ENCODE measurements at regions not wholly inside any gene's neighbourhood (a gene's known extent, or its start where the extent isn't known, plus 50 kb on each side); places are given as distances from the start of the nearest gene placed in this dataset.

DNA sequence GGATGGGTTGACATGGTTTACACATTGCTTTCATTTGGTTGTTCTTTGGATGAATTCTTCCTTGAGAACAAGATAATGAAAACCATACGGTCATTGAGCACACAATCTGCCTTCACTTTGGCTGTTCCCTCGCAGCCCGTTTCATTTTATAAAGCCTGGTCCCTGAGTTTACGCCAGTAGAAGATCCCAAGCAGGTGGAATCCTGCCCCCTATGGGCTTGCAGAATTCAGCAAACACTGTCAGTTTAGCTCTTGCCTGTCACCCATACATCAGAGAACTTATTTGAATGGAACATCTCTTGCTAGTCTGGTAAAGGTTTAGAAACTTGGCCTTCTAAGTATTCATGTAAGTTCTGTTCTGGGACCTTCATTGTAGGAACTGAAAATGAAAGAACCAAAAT is 666.4 kb upstream of the ZEB2 start:
- DNase-seq (ENCODE audit: low read depth, low spot score): no peak
- H3K4me3 ChIP-seq (ENCODE audit: low read length): no peak overlapping the region

DNA sequence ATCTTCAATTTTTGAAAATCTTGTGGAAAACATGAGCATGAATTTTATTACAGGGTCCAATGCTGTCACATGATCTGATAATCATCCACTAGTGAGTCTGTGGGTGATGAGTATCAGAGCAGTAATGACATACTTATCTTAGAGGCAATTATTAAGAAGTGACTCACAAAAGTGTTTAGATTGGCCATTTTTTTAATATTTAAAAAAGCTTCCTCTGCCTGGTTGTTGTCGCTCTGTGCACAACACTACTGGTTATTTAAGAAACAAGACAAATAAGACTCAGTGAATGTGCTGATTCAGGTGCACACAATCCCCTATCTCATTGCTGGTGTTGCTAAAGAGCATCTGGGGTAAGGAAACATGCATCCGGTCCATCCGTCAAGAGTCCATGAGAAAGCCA is 665.8 kb upstream of the ZEB2 start:
- H3K4me3 ChIP-seq (ENCODE audit: low read length): no peak overlapping the region
- no peak for DNase-seq (ENCODE audit: low read depth, low spot score)

DNA sequence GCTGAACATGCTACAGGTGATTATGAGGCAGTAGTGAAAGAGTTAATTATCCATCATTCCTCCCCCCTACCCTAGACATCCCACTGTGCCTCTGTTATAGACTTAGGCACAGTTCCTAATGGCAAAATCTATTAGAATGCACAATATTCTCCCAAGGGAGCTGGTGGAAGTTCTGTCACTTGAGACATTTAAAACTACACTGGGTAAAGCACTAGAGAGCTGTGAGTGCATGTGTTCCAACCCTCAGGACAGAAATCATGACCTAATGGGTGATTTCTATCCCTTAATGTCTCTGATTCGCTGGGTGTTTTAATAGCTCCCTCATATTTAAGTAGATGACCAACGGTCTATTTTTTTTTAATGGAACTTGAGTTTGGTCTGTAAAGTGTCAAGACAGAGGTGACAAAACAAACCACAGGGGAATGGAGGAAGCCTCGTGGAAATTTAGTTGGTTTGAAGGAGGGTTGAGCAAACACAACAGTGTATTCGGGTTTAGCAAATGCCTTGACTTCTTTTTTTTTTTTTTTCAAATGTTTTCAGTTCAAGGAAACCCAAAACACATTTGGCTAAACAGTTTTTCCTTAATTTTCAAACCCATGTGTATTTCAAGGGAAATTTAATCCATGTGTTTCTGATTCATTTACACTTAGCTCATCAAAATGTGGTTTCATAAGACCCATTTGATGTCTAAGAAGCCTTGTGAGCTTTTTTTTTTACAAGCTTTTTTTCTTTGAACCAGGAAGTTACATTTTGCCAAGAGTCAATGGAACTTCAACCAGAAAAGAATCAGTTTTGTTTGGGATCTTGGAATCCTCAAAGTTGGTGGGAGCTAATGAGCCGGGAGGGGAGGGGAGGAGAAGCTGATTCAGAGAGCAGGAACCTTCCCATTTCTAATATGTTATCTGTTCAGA is 665.1 kb upstream of the ZEB2 start:
- H3K4me3 ChIP-seq (ENCODE audit: low read length): no peak overlapping the region
- no peak for DNase-seq (ENCODE audit: low read depth, low spot score)

GRCh38 chr2:145169285-145169684 is 649.4 kb upstream of the ZEB2 start:
- H3K4me3 ChIP-seq (ENCODE audit: low read length): no peak overlapping the region

DNA sequence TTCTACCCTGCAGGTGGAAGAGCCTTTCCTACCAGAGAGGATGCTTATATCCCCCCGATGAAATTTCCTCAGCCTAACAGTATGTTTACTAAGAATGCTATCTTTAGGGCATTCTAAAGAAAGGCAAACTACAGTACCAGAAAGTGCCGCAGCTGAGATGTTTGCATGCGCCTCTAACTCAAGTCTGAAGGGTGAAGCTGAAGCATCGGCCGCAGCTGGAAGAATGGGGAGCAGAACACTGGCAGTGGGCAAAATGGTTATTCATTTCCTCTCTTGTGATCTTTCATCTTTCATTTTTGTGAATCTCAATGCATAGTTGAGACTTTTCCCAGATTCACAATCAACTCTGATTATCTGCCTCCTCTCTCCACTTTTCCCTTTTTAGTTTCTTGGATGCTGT is 648.2 kb upstream of the ZEB2 start:
- no peak for DNase-seq (ENCODE audit: low read depth, low spot score)
- no peak overlapping the region for H3K4me3 ChIP-seq (ENCODE audit: low read length)

More at GRCh38 chr2:145169285-145169684, 649.4 kb upstream of the ZEB2 start:
- no peak for DNase-seq (ENCODE audit: low read depth, low spot score)

GRCh38 chr2:145166731-145167302 is 646.9 kb upstream of the ZEB2 start:
- H3K4me3 ChIP-seq (ENCODE audit: low read length): no peak overlapping the region
- DNase-seq (ENCODE audit: low read depth, low spot score): no peak

DNA sequence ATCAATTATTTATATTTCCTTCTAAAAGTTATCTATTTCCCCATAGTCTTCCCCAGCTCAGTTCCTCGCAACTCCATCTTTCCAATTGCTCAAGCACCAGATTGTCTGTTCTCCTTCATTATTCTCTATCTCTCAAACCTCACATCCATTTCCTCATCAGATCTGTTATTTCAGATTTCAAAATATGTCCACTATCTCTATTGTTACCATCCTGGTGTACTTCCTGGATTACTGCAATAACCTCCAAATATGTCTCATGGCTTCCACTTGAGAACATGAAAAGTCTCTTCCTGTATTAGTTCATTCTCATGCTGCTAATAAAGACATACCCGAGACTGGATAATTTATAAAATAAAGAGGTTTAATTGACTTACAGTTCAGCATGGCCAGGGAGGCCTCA is 641.7 kb upstream of the ZEB2 start:
- H3K4me3 ChIP-seq (ENCODE audit: low read length): no peak overlapping the region
- no peak for DNase-seq (ENCODE audit: low read depth, low spot score)

- H3K4me3 ChIP-seq (ENCODE audit: low read length): no peak overlapping the region
- no peak for DNase-seq (ENCODE audit: low read depth, low spot score)
Observed at GRCh38 chr2:145160855-145161254, 640.9 kb upstream of the ZEB2 start.

GRCh38 chr2:145159676-145160075 is 639.8 kb upstream of the ZEB2 start:
- no peak overlapping the region for H3K4me3 ChIP-seq (ENCODE audit: low read length)
- DNase-seq (ENCODE audit: low read depth, low spot score): no peak

- H3K4me3 ChIP-seq (ENCODE audit: low read length): no peak overlapping the region
- DNase-seq (ENCODE audit: low read depth, low spot score): no peak
Observed at GRCh38 chr2:145157741-145158591, 638.0 kb upstream of the ZEB2 start.

- no peak overlapping the region for H3K4me3 ChIP-seq (ENCODE audit: low read length)
- no peak for DNase-seq (ENCODE audit: low read depth, low spot score)
Observed at GRCh38 chr2:145157036-145157675, 637.2 kb upstream of the ZEB2 start.

GRCh38 chr2:145156199-145156598 is 636.3 kb upstream of the ZEB2 start:
- no peak overlapping the region for H3K4me3 ChIP-seq (ENCODE audit: low read length)
- no peak for DNase-seq (ENCODE audit: low read depth, low spot score)

DNA sequence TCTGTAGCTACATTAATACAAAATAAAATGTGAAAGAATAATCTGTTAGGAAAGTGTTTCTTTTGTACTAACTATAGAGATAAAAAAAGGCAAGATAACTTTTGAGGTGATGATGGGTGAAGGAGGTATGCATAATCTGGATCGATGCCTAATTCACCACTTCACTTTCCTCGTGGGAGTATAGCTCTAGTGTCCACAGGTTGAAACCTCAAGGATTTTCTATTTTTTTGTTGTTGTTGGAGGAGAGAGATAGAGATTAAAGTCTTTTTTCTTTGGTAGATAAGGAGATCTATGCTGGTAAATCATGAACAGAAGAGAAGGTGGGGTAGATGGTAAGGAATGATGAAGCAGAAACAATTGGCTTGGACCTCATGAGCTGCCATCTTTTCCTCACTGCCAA is 635.3 kb upstream of the ZEB2 start:
- DNase-seq (ENCODE audit: low read depth, low spot score): no peak
- no peak overlapping the region for H3K4me3 ChIP-seq (ENCODE audit: low read length)

DNA sequence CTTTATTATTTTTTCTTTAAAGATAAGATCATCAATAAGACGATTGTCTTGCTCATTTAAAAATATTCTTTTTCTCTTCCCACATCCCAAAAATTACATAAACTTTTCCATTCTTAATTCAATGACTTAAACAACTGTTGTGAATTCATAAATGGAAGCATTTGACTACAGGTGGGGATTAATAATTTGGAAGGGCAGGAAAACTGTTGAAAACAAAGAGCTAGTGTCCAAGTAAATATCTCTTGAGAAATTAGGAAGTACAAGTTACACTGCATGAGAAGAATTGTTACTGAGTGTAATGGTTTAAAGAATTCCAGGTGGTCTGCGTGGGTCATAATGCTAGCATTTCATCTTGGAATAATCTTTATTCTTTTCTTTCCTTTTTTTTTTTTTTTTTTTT is 634.8 kb upstream of the ZEB2 start:
- H3K4me3 ChIP-seq (ENCODE audit: low read length): no peak overlapping the region
- no peak for DNase-seq (ENCODE audit: low read depth, low spot score)

DNA sequence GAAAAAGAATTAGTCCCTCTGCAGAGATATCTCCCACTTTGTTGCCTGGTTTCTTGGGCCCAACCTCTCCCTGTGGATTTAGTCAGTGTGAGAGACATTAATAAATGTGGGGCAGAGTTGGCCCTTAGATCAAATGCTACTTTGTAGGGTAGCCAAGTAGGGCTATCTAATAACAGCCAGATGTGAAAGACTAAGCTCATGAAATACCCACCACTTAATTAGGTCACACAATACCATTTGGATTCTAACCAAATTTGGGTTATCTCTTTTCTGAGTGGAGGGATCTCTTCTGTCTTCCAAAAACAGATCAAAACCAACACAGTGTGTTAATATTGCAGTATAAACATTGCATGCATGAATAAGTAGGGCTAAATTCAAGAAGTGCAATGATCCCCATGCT is 626.8 kb upstream of the ZEB2 start:
- no peak overlapping the region for H3K4me3 ChIP-seq (ENCODE audit: low read length)
- DNase-seq (ENCODE audit: low read depth, low spot score): no peak

- H3K4me3 ChIP-seq (ENCODE audit: low read length): no peak overlapping the region
- no peak for DNase-seq (ENCODE audit: low read depth, low spot score)
Observed at GRCh38 chr2:145144131-145144728, 624.3 kb upstream of the ZEB2 start.

- H3K4me3 ChIP-seq (ENCODE audit: low read length): no peak overlapping the region
- no peak for DNase-seq (ENCODE audit: low read depth, low spot score)
Observed at GRCh38 chr2:145141981-145142380, 622.1 kb upstream of the ZEB2 start.

GRCh38 chr2:145140658-145141057 is 620.7 kb upstream of the ZEB2 start:
- DNase-seq (ENCODE audit: low read depth, low spot score): no peak
- no peak overlapping the region for H3K4me3 ChIP-seq (ENCODE audit: low read length)

DNA sequence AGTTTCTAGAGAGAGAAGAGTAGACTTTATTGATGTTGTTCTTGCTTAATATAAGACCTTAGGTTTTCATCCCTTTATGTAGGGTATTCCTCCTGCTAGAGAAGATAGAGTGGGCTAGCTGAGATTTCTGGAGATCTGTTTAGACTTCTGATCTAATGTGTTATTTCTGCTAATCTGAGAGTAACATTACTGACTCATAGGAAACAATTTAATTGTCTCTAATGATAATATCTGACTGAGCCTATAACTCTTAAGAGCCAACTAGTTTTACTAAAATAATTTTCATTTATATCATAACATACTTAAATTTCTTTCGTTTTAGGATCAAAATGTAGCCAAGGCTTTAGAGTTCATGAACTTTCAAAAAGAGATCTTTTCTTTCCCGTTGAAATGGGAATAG is 618.7 kb upstream of the ZEB2 start:
- no peak overlapping the region for H3K4me3 ChIP-seq (ENCODE audit: low read length)
- DNase-seq (ENCODE audit: low read depth, low spot score): no peak

All from Jurkat, Clone E6-1 (cell line).